ENCODE measurements at regions not wholly inside any gene's neighbourhood (a gene's known extent, or its start where the extent isn't known, plus 50 kb on each side); places are given as distances from the start of the nearest gene placed in this dataset.

DNA sequence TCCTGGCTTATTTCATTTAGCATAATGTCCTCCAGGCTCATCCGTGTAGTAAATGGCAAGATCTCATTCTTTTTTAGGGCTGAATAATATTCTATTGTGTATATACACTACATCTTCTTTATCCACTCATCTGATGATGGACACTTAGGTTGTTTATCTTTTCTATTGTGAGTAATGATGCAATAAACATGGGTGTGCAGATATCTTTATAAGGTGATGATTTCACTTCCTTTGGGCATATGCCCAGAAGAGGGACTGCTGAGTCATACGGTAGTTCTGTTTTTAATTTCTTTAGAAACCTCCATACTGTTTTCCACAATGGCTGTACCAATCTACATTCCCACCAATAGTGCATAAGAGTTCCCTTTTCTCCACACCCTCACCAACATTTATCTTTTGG lies 317.6 kb upstream of the CNKSR2 start:
- in situ Hi-C loops (cut with MboI; ENCODE audit: low sequenced_read_pairs, unreplicated experiment) = no loop called here
- TF ChIP-seq CTCF (IDR thresholded peaks at IDR 0.05; ENCODE audit: borderline replicate concordance, control extremely low read depth, extremely low read depth, insufficient read depth, missing control alignments) = no peak
- no peak for DNase-seq (ENCODE audit: low spot score)

- in situ Hi-C loops (cut with MboI; ENCODE audit: low sequenced_read_pairs, unreplicated experiment) = no loop called here
- DNase-seq (ENCODE audit: low spot score) = no peak
- TF ChIP-seq CTCF (IDR thresholded peaks at IDR 0.05; ENCODE audit: borderline replicate concordance, control extremely low read depth, extremely low read depth, insufficient read depth, missing control alignments) = no peak
Observed at GRCh38 chrX:21047034-21047455, 327.2 kb upstream of the CNKSR2 start.

GRCh38 chrX:21014326-21014725 lies 359.9 kb upstream of the CNKSR2 start:
- in situ Hi-C loops (cut with MboI; ENCODE audit: low sequenced_read_pairs, unreplicated experiment) = no loop called here
- no peak for DNase-seq (ENCODE audit: low spot score)
- no peak for TF ChIP-seq CTCF (IDR thresholded peaks at IDR 0.05; ENCODE audit: borderline replicate concordance, control extremely low read depth, extremely low read depth, insufficient read depth, missing control alignments)

DNA sequence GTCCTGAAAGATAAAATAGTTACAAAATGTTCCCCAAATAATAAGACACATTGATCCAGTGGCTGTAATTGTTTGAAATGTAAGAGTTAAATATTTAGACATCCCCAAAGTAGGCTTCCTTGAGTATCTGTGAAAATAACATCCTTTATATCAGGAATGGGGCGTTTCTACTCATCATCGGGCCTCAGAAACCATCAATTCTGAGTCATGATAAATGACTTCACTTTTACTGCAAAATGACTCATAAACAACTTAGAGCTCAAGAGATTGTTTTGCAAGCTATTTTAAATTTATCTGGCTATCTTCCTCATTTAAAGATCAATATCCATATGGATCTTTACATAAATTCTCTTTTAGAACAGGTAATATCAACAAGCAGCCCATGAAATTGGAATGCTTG lies 369.4 kb upstream of the CNKSR2 start:
- no peak for DNase-seq (ENCODE audit: low spot score)
- TF ChIP-seq CTCF (IDR thresholded peaks at IDR 0.05; ENCODE audit: borderline replicate concordance, control extremely low read depth, extremely low read depth, insufficient read depth, missing control alignments) = no peak
- in situ Hi-C loops (cut with MboI; ENCODE audit: low sequenced_read_pairs, unreplicated experiment) = no loop called here

DNA sequence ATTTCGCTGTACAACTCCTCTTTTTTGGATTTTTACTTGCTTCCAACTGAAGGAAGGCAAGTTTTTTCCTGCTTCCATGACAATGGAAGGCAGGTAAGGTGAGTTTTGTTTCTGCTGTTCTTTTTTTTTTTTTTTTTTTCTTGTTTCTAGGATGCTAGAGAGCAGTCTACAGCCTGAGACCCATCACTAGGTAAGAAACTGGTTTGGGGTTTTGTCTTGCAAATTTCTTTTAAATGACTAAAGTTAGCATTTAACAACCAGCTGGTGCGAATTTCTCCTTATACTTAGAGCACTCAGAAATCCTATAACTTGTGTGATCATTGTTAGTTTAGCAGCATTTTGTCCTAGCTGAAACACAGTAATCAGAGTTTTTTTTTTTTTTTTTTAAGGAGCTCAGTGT lies 378.4 kb upstream of the CNKSR2 start:
- TF ChIP-seq CTCF (IDR thresholded peaks at IDR 0.05; ENCODE audit: borderline replicate concordance, control extremely low read depth, extremely low read depth, insufficient read depth, missing control alignments) = no peak
- in situ Hi-C loops (cut with MboI; ENCODE audit: low sequenced_read_pairs, unreplicated experiment) = no loop called here
- DNase-seq (ENCODE audit: low spot score) = no peak

- in situ Hi-C loops (cut with MboI; ENCODE audit: low sequenced_read_pairs, unreplicated experiment) = no loop called here
- no peak for DNase-seq (ENCODE audit: low spot score)
- no peak for TF ChIP-seq CTCF (IDR thresholded peaks at IDR 0.05; ENCODE audit: borderline replicate concordance, control extremely low read depth, extremely low read depth, insufficient read depth, missing control alignments)
Observed at GRCh38 chrX:20989361-20989760, 384.9 kb upstream of the CNKSR2 start.

- TF ChIP-seq CTCF (IDR thresholded peaks at IDR 0.05; ENCODE audit: borderline replicate concordance, control extremely low read depth, extremely low read depth, insufficient read depth, missing control alignments) = no peak
- DNase-seq (ENCODE audit: low spot score) = no peak
- in situ Hi-C loops (cut with MboI; ENCODE audit: low sequenced_read_pairs, unreplicated experiment) = no loop called here
Observed at GRCh38 chrX:20988804-20989203, 385.4 kb upstream of the CNKSR2 start.
